GM19438 (cell line): ENCODE measurements at regions not wholly inside any gene's neighbourhood (a gene's known extent, or its start where the extent isn't known, plus 50 kb on each side); places are given as distances from the start of the nearest gene placed in this dataset.
"Not testable (repeated sequence)": the region's sequence is repeated elsewhere in the genome, so short reads cannot be mapped to it uniquely, and the experiment has no call there.

Experiments used
- ATAC-seq: cut with Tn5 transposase; IDR thresholded peaks from one replicate; pipeline ENCODE4 v1.9.1; 2021; ENCODE audit warnings: low read depth; ENCODE audit not compliant: unreplicated experiment

DNA sequence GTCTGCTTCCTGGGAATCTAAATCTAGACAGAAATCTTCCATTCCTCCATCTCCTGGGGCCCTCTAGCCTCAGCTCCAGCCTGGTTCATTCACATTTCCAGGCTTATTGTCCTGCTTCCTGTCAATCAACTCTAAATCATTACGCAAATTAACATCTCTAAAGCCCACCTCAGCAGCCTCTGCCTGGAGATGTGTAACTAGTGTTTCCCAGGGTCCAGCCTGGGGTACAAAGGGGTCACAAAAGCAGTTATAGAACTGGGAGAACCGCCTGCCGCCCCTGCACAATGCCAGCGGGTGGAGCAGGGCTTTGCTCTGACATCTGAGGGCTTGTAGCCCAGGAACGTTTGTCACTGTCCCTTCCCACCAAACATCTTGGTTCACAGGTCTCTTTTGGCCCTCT is 373.5 kb downstream of the RRAGC start:
- no peak for ATAC-seq

DNA sequence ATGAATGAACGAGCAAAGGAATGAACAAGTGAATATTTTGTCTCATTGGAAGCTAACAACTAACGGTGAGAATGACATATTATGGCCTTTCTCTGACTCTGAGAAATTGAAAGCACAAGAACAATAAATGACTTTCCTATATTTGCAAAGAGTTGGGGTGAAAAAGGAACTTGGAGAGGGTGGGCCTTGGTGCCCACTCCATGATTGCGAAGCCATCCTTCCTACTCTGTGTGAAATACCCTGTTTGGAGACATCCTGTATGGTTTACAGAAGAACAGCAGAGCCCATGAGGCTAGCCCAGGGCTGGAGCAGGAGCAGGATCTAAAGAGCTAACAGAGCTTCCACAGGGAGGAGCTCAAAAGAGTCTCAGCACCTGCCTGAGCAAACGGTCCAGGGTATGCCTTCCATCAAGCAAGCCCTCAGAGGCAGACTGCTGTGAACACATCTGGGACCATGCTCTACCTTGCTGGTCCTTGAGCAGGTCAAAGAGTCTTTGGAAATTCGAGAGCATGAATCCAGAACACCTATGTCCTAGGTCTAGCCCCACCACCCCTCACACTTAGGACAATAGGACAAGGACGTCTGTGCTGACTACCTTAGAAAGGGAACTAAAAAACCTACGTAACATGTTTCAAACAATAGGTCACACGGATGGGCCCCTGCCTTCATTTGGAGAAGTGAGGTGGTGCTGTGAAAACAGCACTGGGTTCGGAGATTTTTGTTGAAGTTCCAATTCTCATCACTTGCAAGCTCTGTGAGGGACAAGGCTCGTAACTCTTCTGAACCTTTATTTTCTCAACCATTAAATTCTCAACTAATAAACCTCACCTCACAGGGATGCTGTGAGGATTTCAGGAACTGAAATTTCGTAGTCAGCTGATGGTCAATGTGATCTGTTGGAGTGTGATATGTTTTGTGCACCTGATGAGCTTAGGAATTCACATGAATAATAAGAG is 377.4 kb downstream of the RRAGC start:
- ATAC-seq: no peak

DNA sequence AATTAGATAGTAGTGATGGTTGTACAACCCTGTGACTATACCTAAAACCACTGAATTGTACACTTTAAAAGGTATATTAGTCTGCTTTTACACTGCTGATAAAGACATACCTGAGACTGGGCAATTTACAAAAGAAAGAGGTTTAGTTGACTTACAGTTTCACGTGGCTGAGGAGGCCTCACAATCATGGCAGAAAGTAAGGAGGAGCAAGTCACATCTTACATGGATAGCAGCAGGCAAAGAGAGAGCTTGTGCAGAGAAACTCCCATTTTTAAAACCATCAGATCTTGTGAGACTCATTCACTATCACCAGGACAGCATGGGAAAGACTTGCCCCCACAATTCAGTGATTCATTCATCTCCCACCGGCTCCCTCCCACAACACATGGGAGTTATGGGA is 379.9 kb downstream of the RRAGC start:
- not testable (repeated sequence) for ATAC-seq

DNA sequence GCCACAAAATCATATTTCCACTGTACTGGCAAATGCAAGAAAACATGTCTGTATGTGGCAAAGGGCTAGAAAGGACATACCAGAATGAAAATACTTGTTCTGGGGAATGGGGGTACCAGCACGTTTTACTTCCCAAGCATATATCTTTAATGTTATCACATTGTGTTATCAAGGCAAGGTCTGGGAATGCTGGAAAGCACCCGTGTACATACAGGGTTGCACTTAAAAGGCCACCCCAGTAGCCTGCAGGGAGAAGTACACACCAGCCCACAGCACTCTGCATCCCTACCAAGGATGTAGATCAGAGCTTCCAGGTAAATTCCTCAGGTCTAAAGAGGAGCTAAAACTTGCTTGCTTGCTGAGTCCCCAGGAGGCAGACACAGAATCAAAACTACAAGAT is 381.8 kb downstream of the RRAGC start:
- ATAC-seq: no peak

DNA sequence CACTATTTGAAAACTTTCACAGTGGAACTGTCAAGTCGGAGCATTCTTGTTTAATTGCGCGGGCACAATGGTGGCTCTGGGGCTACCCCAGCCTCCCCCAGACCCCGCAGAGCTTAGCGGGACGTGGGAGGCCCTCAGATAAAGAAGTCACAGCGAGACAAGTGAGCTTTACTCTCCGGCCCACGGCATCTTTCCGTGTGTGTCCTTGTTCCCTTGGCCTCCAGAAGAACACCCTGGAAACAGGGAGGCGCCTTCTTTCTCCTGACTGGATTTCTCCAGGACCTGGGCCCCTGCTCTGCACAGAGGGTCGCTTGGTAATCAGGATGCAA is 382.8 kb downstream of the RRAGC start:
- no peak for ATAC-seq

DNA sequence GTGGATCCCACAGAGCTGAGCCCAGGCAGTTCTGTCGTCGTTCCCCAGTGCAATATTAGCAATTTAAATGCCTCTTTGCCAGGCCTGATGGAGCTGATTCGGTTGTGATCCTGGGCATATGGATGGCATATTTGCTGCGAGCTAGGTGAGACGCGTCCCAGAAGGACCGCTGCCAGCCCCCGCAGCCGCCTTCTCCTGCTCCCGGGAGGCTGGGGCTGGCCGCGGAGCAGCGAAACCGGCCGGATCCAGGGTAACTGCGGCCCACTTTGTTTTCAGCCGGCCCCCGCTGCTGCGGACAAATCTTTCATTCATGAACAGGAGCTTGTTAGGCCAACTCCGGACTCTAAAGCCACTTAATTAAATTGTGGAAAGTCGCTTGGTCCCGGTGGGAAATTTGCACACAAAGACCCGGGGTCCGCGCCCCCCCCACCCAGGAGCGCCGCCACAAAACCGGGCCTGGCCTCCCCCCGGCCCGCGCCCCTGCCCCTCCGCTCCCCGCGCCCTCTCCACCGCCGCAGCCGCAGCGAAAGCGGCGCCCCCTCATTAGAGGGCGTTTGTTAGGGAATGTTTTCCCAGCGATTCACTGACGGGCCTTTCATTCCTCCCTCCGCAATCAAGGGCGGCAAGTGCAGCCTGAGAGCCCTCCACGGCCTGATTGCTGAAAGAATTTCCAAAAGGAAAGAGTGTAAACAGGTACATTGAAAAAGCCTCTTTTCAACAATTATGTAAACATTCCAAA is 383.3 kb downstream of the RRAGC start:
- ATAC-seq: no peak

DNA sequence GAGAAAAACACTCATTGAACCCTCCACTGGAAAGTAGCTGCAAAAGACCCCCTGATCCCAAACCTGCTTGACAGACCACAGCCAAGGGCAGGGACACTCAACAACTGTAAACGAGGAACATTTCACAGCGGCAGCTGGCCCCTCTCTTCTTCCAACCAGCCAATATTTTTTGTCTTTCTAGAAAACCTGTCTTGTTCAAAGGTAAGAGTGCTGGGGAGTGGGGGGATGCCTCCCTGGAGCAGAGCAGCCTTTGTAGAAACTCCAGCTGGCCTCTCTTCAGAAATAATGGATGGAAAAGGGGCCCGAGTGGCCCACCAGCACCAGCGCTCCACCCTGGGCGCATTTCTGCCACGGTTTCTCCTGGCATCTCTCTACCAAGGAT is 384.0 kb downstream of the RRAGC start:
- ATAC-seq: peak; percentile 5

DNA sequence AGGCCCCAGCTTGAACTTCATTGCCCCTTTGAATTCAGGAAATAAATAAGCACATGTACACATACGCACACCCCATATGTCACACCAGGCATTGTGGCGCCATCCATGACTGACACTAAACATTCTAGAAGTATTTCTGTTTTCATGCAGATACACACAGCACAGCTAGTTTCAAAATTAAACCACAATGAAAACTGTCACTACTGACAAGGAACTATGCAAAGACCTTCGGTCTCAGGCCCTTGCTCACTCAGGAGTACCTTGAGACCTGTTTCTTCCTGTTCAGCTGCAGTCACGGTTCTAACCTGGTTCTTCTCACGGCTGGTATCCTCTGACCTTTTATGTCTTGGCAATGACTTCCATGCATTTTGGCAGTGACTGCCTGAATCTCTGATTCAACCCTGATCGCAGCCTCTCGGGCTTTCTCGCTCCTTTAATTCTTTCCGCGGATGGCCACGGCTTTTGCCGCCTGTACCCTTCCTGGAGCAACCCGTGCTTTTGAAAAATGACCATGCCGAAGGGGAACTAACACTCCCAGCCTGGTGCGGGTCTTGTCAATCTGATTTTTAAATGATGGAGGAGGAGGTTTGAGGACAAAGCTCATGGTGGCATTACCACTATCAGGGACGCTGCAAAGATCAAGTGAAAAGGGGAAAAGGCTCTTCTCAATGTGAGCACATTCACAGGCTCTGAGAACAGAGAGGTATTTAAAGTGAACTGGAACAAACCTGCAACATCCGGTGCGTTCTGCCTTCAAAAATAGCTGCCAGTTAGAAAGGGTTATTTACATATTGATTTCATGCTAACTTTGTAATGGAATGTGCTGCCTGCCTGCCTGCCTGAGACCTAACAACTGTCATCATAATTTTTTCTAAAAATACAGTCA is 384.6 kb downstream of the RRAGC start:
- peak; percentile 91 for ATAC-seq

DNA sequence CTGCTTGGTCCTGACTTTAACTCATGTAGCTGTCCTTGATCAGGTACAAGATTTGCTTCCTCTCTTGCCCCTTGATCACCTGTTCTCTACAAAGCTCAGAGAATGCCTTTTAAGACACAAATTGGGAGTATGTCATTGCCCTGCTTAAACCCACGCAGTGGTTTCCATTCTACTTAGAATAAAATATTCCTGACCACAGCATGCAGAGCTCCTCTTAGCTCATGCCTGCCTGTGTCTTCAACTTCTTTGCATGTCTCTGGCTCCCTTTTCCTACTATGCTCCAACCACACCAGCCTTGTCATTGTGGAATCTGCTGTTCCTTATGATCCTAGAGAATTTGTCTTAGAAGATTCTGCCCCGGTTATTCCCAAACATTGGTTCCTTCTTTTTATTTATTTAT is 393.1 kb downstream of the RRAGC start:
- no peak for ATAC-seq

DNA sequence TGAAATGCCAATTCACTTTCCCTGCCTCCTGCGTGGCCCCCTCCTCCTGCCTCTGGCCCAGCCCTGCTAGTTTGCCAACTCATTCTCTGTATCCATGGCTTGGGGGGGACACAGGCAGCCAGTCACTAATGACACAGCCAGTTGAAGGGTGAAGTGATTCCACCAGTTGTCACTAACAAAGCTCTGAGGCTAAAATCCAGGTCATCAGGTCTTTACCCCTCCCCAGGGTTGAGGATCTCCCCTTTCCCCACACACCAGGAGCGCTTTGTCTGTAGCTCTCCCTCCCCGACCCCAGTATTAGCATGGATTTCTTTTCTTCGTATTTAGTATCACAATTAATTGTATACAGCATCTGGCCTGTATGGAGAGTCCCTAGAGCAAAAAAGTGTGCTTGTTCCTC is 394.1 kb downstream of the RRAGC start:
- ATAC-seq: no peak

DNA sequence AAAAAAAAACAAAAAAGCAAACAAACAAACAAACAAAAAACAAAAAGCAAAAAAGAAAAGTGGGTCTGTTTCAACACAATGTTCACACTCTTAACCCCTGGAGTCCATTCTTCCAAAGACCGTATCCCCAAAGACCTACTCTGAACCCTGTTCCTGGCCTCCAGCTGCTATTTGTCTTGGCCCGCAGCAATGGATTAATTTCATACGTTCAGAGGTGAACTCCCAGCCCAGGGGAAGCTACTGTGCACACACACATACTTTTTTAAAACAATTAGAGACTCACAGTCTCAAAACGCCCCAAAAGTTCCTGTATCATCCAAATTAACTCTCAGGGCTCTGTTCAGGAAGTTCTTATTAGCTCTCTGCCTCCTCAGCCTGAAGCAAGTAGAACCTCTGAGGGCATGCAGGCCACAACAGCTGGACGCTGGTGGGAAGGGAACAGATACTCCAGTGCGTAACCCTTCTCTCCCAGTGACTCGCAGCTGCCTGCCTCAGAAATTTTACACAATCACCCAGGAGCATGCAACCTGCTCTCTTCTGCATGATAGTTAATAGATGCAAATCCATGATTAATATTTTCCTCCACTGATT is 395.4 kb downstream of the RRAGC start:
- no peak for ATAC-seq

DNA sequence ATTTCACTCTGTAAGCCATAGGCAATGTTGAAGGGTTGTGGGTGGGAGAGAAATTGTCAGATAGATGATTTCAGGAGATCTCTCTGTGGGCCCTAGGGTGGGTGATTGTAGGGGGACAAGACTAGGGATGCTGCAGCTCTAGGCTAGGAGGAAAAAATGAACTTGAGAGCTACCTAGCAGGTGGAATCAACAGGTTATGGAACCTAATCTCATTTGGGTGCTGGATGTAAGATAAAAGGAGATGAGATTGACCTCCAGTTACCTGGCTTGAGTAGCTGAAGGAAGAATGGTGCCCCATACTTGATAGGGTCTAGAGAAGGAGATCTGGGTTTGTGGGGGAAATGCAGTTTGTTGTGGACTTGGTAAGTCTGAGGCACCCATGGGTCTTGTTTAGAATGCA is 396.5 kb downstream of the RRAGC start:
- no peak for ATAC-seq

DNA sequence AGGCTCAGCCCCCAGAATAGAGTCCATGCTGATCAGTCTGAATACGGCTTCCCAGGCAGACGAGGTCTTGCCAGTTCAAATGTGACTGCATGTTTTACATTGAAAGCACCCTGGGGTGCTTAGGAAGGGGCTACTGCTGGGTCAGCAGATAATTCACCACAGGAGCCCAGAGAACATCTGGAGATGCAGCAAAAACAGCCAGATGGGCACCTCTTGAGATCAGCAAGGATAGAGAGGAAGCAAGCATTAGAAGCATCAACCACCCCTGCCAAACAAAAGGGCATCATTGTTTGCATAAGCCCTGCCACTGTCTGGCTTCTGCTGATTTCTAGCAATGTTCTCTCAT is 403.1 kb downstream of the RRAGC start:
- ATAC-seq: no peak

DNA sequence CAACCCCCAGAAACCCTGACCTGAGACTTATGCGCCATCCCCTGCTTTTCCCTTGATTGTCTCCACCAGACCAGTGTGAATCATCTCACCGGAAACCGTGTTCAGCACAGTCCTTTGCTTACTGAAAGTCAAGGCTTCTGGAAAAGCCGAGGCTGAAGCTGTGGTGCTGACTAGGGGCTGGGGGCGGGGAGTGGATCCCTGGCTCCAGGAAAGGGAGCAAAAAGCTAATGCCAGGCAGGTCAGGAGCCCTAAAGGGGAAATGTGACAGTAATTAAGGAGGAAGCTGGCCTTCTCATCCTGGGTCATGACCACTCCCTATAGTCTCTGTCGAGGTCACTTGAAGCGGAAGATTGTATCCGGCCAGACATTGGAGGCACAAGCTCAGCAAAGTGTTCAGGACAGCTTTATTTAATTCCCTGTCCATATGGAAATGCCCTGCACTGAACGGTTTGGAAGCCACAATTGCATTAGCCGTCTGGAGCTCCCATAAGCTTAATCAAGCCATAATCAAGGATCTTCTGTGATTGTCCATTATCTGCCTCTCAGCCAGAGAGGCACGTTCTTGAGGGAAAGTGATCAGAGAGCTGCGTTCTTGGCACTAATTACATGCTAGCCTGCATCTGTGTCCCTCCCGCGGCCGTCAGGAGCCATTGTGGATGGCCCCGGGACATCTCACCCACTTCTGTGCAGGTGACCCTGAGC is 403.6 kb downstream of the RRAGC start:
- no peak for ATAC-seq

DNA sequence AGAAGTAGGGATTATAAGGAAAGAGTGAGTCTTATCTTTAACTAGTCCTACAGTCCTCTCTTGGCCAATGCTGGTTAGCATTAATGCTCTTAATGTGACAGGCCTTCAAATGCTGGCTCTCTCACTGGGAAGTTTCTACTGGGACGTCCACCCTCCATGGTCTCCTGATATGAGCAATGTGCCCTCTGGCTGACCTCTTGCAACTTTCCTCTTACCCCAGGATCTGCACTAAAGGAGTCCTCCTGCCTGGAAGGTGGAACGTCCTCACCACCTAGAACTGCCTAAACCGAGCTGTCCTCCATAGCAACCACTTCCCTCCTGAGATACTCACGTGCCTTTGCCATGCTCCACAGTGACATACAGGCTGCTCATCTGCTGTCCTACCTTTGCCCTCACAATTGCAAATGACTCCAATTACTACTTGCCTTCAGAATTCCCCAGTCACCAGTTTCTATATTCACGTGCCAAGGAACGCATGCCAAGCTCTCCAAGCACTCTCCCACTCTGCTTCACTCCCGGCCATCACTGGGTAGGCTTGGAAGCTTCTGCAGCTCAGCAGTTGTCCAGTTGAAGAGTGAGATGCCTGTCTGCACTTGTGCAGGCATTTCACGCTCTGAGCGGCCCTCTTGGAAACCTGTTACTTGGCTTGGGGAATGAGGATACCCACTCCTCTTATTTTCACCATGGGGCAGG is 404.7 kb downstream of the RRAGC start:
- no peak for ATAC-seq

DNA sequence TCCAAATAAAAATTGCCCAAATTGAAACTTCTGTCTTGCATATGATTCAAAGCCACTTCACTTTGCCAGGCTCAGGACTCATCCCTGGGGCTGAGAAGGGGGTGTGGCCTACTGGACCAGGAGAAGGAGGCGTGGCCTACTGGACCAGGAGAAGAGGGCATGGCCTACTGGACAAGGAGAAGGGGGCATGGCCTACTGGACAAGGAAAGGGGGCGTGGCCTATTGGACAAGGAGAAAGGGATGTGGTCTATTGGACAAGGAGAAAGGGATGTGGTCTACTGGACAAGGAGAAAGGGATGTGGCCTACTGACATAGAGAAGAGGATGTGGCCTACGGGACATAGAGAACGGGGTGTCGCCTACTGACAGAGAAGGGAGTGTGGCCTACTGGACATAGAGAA is 405.3 kb downstream of the RRAGC start:
- no peak for ATAC-seq

DNA sequence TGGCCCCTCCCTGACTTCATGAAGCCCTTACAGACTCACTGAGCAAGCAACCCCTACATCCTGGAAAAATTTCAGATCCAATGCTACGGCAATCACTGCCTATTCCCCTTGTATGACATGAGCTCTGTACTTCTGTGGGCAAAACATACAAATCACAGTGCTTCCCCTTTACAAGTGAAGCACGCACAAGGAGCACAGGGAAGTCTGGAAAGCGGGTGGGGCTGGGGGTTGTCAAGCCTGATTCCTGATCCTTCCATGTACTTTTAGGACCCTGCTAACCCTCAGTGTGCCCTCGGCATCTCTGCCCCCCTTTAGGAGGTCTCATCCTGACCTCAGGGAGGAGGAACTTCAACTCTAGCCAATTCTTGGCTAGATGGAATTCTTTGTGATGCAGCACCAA is 405.7 kb upstream of the POU3F1 start:
- no peak for ATAC-seq

DNA sequence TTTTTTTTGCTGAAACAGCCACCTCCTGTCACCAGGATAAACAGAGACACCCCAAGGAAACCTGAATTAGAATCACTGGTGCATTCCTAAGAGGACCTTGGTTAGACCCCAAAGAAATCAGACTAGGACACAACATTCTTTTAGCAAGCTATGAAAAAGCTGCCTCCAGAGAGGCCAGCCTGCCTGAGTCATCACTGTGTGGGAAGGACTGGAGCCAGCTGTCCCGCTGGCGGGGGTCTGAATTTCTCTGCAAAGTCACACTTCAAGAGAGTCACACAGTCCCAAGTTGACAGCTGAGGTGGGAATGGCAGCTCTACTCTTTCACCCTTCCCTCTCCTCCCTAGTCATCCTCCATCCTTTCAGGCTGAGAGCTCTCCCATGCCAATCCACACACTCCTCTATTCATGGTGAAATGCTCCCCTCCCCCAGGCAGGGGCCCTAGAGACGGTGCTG is 405.0 kb upstream of the POU3F1 start:
- ATAC-seq: no peak

DNA sequence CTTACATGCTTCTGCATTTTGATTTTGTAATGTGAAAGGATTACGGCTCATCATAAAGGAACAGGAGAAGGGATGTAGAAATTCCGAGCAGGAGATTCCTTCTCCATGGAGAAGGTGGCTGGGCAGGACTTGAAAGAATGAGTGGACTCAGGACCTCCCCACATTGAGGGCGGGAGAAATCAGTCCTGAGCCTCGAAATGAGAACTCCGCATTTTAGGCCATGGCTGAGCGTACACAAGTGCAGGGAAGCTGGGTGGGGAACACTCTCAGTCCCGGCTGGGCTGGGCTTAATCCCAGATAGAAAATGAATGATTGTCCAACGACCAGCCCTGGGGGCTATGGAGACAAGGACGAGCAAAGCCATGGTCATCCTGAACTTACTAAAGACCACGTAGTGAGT is 402.3 kb upstream of the POU3F1 start:
- no peak for ATAC-seq

DNA sequence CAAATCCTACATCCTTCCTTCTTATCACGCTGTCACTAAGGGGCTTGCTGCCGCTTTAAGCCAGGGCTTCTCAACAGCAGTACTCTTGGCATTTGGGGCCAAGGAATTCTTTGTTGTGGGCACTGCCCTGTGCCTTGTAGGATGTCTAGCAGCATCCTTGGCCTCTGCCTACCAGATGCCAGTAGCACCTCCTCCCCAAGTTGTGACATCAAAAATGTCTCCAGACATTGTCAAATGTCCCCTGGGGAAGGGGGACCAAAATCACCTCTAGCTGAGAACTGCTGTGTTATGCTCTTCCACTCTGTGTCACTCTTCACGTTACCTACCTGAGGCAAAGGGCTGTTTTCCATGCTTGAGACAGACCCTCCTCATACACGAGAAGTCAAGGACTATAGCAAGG is 400.3 kb upstream of the POU3F1 start:
- no peak for ATAC-seq
